Large intestine (tissue), 3 donors: ENCODE measurements at regions not wholly inside any gene's neighbourhood (a gene's known extent, or its start where the extent isn't known, plus 50 kb on each side); places are given as distances from the start of the nearest gene placed in this dataset.

ENCODE experiments used
- DNase-seq, 2 donors: peaks; one replicate each; pipeline versions ENCODE4 v3.0.0 to v3.0.0-alpha.2; 2013
- H3K27ac ChIP-seq: one replicate; pipeline ENCODE4 v1.5.1; 2013; ENCODE audit warnings: low read length
- H3K27me3 ChIP-seq: 2 replicates; pipeline ENCODE4 v1.6.1; 2013; ENCODE audit warnings: low read length; ENCODE audit not compliant: control insufficient read depth, insufficient read depth
- H3K36me3 ChIP-seq: 2 replicates; pipeline ENCODE4 v1.6.1; 2013; ENCODE audit warnings: low read length; ENCODE audit not compliant: control insufficient read depth, insufficient read depth
- H3K4me1 ChIP-seq: one replicate; pipeline ENCODE4 v1.6.1; 2013; ENCODE audit warnings: low read length; ENCODE audit not compliant: control insufficient read depth, insufficient read depth
- H3K4me3 ChIP-seq: one replicate; pipeline ENCODE4 v1.5.1; 2013; ENCODE audit warnings: low read length
- H3K9me3 ChIP-seq: one replicate; pipeline ENCODE4 v1.6.1; 2013; ENCODE audit warnings: mild to moderate bottlenecking, low read depth, low read length, moderate library complexity; ENCODE audit not compliant: control insufficient read depth
- WGBS: methylation state at CpG from one replicate; pipeline ENCODE4 v1.1.5; 2013; ENCODE audit warnings: low lambda C conversion rate; ENCODE audit not compliant: insufficient coverage; 5-methylcytosine and 5-hydroxymethylcytosine counted together

DNA sequence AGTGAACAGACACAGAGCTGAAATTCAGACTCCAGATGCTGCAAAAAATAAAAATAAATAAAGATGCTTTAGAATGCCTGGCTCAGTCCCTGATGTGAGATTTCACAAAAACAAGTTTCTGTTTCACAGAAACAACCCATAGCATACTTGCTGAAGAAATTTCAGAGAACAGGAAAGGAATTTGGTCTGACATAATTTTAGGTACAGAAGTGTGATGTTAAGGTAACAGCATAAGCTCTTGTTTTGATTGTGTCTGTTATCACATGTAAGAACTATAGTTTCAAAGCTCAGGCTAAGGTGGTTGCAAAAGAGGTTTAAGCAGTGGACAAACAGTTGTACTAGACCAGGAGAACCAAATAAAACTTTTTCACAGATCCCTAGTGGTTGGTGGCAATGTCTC is 152.1 kb downstream of the PTGER3 start:
- Histone ChIP-seq H3K4me1 (no peaks in the 10 kb centered on the region), H3K36me3 (no peaks in the 10 kb centered on the region), H3K4me3 (no peak overlapping the region), H3K9me3 (no peaks in the 10 kb centered on the region), H3K27me3 (no peaks in the 10 kb centered on the region), H3K27ac (no peak overlapping the region)
- DNase-seq: no peak

DNA sequence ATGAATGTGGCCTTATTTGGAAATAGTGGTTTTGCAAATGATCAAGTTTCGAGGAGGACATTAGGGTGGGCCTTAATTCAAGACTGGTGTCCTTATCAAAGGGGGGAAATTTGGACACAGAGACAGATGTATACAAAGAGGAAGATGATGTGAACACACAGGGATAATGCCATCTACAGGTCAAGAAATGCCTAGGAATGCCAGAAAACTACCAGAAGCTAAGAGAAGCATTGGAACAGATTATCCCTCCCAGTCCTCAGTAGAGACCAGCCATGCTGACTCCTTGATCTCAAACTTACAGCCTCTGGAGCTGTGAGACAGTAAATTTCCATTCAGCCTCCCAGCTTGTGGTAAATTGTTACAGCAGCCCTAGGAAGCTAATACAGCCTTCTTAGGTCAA is 151.4 kb downstream of the PTGER3 start:
- H3K27ac ChIP-seq: no peak overlapping the region
- H3K27me3 ChIP-seq: no peaks in the 10 kb centered on the region

DNA sequence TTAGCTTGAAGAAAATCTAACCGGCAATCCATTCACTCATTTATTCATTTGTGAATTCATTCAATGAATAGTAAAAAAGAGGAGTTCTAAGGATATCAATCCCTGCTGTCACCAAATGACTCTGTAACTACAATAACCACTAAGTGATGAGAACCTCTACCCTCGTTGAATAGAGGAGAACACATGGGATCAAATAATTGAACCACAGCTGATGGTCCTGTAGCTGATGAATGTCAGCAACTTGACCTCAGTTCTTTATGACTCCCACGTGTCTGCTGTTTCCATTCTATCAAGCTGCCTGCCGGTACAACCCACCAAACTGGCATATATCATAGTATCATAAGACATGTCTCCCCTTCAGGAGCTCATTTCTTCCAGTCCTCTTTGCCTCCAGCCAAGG is 150.3 kb downstream of the PTGER3 start:
- no peaks in the 10 kb centered on the region for H3K36me3 ChIP-seq
- H3K27me3 ChIP-seq: no peaks in the 10 kb centered on the region
- no peak overlapping the region for H3K27ac ChIP-seq
- no CpG with 5 or more reads among the region's 4 CpGs for WGBS
- H3K9me3 ChIP-seq: no peaks in the 10 kb centered on the region
- no peak for DNase-seq
- no peaks in the 10 kb centered on the region for H3K4me1 ChIP-seq
- no peak overlapping the region for H3K4me3 ChIP-seq

More for the DNA sequence above, 151.4 kb downstream of the PTGER3 start:
- H3K9me3 ChIP-seq: no peaks in the 10 kb centered on the region
- no peak overlapping the region for H3K4me3 ChIP-seq
- no peaks in the 10 kb centered on the region for H3K4me1 ChIP-seq
- DNase-seq: no peak
- no CpG with 5 or more reads among the region's 1 CpG for WGBS
- no peaks in the 10 kb centered on the region for H3K36me3 ChIP-seq

DNA sequence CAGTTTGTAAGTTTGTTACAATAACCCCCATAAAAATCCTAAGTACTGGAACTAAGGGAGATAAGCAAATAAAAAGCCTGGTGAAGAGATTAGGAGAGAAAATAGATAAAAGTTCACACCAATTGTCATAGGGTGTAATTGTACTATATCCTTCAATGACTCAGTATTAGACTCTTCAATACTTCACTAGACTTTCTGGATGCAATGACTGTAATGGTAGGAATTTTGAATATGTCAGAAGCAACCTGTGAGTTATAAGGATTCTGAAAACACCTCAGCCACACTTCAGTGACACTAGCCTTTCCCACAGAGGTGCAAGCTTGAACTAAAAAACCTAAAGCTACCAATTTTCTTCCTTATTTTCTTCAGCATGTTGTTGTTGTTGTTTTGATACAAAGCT is 147.9 kb downstream of the PTGER3 start:
- Histone ChIP-seq H3K36me3 (no peaks in the 10 kb centered on the region), H3K27ac (no peak overlapping the region), H3K4me3 (no peak overlapping the region), H3K27me3 (no peaks in the 10 kb centered on the region), H3K9me3 (no peaks in the 10 kb centered on the region), H3K4me1 (no peaks in the 10 kb centered on the region)
- DNase-seq: no peak

DNA sequence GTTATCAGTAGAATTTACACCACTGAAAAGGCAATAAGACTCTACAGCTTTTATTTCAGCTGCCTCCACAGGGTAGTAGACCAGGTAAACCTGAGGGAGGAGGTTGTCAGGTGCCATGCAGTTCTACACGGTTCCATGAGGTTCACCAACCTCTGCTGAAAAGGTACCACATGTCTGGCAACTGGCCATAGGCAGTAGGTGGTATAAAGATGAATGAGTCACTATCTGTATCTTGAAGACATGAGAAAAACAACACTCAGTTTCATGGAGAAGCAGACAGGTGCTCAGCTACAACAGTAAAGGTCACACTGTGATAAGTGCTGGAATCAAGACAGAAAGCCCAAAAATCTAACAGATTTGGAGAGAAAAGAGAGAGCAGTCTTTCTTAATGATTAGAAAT is 145.4 kb downstream of the PTGER3 start:
- H3K4me3 ChIP-seq: no peak overlapping the region
- H3K4me1 ChIP-seq: no peaks in the 10 kb centered on the region
- no peaks in the 10 kb centered on the region for H3K36me3 ChIP-seq
- no peaks in the 10 kb centered on the region for H3K9me3 ChIP-seq
- H3K27ac ChIP-seq: no peak overlapping the region
- no CpG with 5 or more reads among the region's 1 CpG for WGBS
- no peak for DNase-seq
- no peaks in the 10 kb centered on the region for H3K27me3 ChIP-seq

DNA sequence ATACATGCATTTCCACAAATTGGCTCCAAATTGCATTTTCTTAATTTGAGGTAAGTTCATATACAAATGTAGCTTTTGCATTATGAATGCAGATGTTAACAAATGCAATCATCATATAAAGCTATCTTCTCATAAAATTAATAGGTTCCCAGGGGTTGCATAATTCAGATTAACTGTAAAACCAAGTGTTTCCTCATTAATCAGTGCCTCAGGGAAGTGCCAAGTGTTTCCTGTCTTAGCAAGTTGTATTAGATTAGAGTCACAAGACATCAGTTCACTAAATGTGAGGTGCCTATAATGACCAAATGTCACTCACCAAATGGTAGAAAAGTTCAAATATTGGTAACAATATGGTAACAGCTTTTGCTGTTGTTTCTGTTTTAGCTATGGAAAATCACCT is 140.8 kb downstream of the PTGER3 start:
- H3K9me3 ChIP-seq: no peaks in the 10 kb centered on the region
- H3K4me3 ChIP-seq: no peak overlapping the region
- H3K4me1 ChIP-seq: no peaks in the 10 kb centered on the region
- no peak for DNase-seq
- H3K27ac ChIP-seq: no peak overlapping the region
- no peaks in the 10 kb centered on the region for H3K36me3 ChIP-seq
- H3K27me3 ChIP-seq: no peaks in the 10 kb centered on the region

DNA sequence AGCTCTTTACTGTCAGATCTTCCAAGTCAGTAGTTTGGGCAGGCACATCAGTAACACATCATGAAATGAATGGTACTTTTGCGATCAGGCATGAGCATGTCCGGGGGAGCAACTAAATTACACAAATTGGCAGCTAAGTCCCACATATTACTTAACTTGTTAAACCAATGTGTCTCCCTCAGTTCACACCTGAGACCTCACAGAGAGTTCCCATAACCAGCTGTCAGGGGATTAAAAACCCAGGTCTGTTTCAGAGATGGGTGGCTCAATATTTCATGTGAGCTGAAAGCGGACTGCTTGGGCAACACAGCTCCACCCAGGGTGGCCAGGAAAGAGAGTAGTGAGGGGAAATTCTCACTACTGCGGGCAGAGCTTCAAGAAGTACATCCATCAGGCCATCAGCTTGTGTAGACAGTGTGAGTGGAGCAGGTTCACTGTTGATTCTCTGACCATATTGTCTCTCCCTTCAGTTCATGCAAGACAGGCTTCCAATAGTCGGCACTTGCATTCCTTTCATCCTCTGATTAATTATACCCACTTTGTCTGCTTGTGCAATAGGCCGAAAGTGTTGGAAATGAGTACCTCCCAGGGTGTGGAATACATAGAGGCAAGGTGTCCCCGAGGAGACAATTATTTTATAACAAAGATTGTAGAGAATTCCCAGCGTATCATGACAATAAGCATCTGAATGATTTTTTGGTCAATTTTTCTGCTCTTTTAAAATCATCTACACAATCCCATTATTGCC is 139.9 kb downstream of the PTGER3 start:
- Histone ChIP-seq H3K9me3 (no peaks in the 10 kb centered on the region), H3K27ac (no peak overlapping the region), H3K4me3 (no peak overlapping the region), H3K27me3 (no peaks in the 10 kb centered on the region), H3K36me3 (no peaks in the 10 kb centered on the region), H3K4me1 (no peaks in the 10 kb centered on the region)
- no CpG with 5 or more reads among the region's 8 CpGs for WGBS
- no peak for DNase-seq

DNA sequence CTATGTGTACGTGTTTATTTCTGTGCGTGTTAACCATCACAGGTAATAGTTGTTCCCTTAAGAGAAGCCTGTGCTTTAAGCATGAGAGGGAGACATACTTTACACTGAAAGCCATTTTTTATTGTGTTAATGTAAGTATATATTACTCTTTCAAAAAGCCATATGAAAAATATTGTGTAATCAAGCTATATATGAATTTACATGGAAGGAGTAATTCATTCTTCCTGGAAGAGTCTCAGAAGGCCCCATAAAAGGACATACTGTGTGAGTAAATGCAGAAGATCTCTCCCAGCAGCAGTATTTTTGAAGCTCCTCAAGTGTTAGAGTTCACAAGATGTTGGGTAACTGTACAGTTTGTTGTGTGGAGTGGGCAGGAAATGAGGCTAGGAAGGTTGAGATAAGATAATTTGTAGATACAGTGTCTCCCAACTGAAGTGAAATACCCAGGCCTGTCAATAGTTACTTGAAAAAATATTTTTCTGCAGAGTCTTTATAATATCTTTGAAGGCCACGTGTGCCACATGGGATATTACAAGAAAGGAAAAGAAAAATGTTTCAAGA is 138.3 kb downstream of the PTGER3 start:
- Histone ChIP-seq H3K27ac (no peak overlapping the region), H3K27me3 (no peaks in the 10 kb centered on the region), H3K9me3 (no peaks in the 10 kb centered on the region), H3K4me1 (no peaks in the 10 kb centered on the region), H3K4me3 (no peak overlapping the region), H3K36me3 (no peaks in the 10 kb centered on the region)
- WGBS: 60% methylated on average over 2 of the region's 3 CpGs
- no peak for DNase-seq

DNA sequence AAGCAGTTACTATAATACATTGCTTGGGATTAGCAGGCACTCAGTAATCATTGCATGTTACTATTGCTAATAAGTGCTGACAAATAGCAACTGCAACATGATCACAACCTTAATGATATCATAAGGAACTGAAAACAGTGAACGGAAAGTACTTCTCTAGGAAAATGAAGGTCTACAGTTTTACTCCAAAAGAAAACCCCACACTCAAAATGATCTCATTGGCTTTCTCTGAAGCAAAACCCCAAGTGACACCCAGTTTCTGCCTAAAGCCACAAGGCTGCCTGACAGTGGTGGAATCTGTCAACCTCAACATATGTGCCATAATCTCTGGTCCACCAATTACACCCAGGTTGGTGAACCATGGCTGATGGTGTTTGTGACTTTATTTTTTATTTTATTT is 137.6 kb downstream of the PTGER3 start:
- Histone ChIP-seq H3K36me3 (no peaks in the 10 kb centered on the region), H3K27me3 (no peaks in the 10 kb centered on the region), H3K27ac (no peak overlapping the region), H3K4me3 (no peak overlapping the region), H3K4me1 (no peaks in the 10 kb centered on the region), H3K9me3 (no peaks in the 10 kb centered on the region)
- WGBS: no CpG with 5 or more reads among the region's 1 CpG
- DNase-seq: no peak

DNA sequence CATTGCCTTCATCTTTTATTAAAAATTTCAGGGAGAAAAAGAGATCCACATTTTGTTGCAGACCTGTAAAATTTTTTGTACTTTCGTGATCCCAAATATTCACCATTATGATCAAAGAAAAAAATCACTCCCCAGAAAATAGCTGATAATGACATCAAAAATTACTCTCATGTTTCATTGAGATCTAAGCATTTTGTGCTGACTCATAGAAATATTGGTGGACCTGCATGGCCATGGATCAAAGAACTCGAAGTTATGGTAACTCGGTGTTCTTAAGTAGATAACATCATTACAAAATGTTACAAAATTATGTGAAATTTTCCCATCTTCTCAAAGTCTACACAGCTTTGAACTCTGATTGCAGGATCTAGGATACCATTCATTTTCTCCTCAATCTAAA is 135.8 kb downstream of the PTGER3 start:
- Histone ChIP-seq H3K4me3 (no peak overlapping the region), H3K4me1 (no peaks in the 10 kb centered on the region), H3K36me3 (no peaks in the 10 kb centered on the region), H3K27me3 (no peaks in the 10 kb centered on the region), H3K9me3 (no peaks in the 10 kb centered on the region), H3K27ac (no peak overlapping the region)
- no peak for DNase-seq
- 100% methylated on average over 1 of the region's 3 CpGs for WGBS

DNA sequence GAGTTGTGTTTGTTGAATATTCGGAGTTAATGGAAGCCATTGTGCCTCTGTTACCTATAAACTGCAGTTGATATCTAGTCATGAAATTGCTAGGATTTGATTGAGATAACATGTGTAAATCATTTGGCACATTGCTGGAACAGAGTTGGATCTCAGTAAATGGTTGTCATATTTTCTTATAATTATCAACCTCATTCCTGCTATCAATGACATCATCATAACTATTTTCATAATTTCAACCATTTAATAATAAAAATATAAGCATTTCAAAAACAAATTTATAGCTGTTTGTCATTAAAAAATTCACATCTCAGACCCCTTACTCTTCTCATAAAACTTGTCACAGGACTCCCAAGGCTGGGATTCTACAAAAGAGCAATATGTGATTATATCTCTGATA is 133.4 kb downstream of the PTGER3 start:
- Histone ChIP-seq H3K9me3 (no peaks in the 10 kb centered on the region), H3K36me3 (no peaks in the 10 kb centered on the region), H3K4me3 (no peak overlapping the region), H3K27ac (no peak overlapping the region), H3K4me1 (no peaks in the 10 kb centered on the region), H3K27me3 (no peaks in the 10 kb centered on the region)
- WGBS: no CpG with 5 or more reads among the region's 1 CpG
- no peak for DNase-seq
